HCT116 (cell line): ENCODE measurements at regions not wholly inside any gene's neighbourhood (a gene's known extent, or its start where the extent isn't known, plus 50 kb on each side); places are given as distances from the start of the nearest gene placed in this dataset.

Source experiments
- ATAC-seq: fragments of 200-7000 bp; cut with Tn5 transposase; 2 replicates; pipeline ENCODE4 v1.9.1; 2020; ENCODE audit warnings: mild to moderate bottlenecking, moderate library complexity
- BruUV-seq: library from RNA; stranded (reverse); fragments of 400-500 nt; replicated peaks from 2 replicates; lab custom pipeline; 2021; lab: Mats Ljungman, UMichigan
- CTCF ChIA-PET: fragments of 300-600 bp; sonication (Branson Sonifier 250); formaldehyde crosslinking; loops from one replicate; lab custom pipeline; 2021; ENCODE audit warnings: antibody characterized with exemption; lab: Charles Lee
- POLR2A ChIA-PET: fragments of 300-600, 350-600 bp; sonication (Branson Sonifier 250); formaldehyde crosslinking; loops from one replicate; lab custom pipeline; 2021; ENCODE audit warnings: antibody characterized with exemption; lab: Charles Lee
- RAD21 ChIA-PET, 2 experiments: fragments of 300-600 bp; sonication (Branson Sonifier 250); formaldehyde crosslinking; loops; one replicate each; lab custom pipeline; 2023; ENCODE audit warnings: low total read pairs in 2 of 2; ENCODE audit not compliant: uncharacterized antibody in 2 of 2, unreplicated experiment in 2 of 2, low non-redundant PET in 1 of 2; lab: Charles Lee
- DNase-seq: peaks from one replicate; pipeline ENCODE4 v3.0.0-alpha.2; 2010; ENCODE audit warnings: low read depth, low spot score
- H2AFZ ChIP-seq: fragments of 200-600 bp; shearing (Covaris generic), sonication (generic); 2 replicates; pipeline ENCODE4 v1.6.1; 2017; ENCODE audit warnings: low read depth, mixed run types, mixed read lengths, antibody characterized with exemption, low read length; ENCODE audit not compliant: poor library complexity, severe bottlenecking
- H3K27ac ChIP-seq: 2 replicates; pipeline ENCODE4 v1.5.1; 2012; ENCODE audit warnings: low read depth, low read length
- H3K27me3 ChIP-seq: fragments of 200-600 bp; sonication (generic); 2 replicates; pipeline ENCODE4 v1.6.1; 2016; ENCODE audit warnings: mixed run types, low read length, mixed read lengths; ENCODE audit not compliant: insufficient read depth
- H3K36me3 ChIP-seq, 2 experiments: fragments of 200-500 bp in 1 of 2; fragments of 200-600 bp in 1 of 2; sonication (Bioruptor generic) in 1 of 2; sonication (generic) in 1 of 2; 2 replicates each; pipeline versions ENCODE4 v1.5.1 to v1.6.1; 2014 to 2016; ENCODE audit warnings: low read length in 2 of 2, inconsistent platforms in 1 of 2, mixed read lengths in 1 of 2, mixed run types in 1 of 2; ENCODE audit not compliant: insufficient read depth in 2 of 2, control insufficient read depth in 1 of 2
- H3K4me1 ChIP-seq, 2 experiments: fragments of 200-600 bp in 1 of 2; sonication (generic) in 1 of 2; 2 replicates each; pipeline versions ENCODE4 v1.5.1 to v1.6.1; 2012 to 2017; ENCODE audit warnings: low read length in 2 of 2, inconsistent platforms in 1 of 2, mild to moderate bottlenecking in 1 of 2, mixed read lengths in 1 of 2, mixed run types in 1 of 2, moderate library complexity in 1 of 2; ENCODE audit not compliant: insufficient read depth in 2 of 2, control insufficient read depth in 1 of 2
- H3K4me2 ChIP-seq: fragments of 200-600 bp; sonication (generic); 2 replicates; pipeline ENCODE4 v1.6.1; 2017; ENCODE audit warnings: mixed run types, low read length, mixed read lengths
- H3K4me3 ChIP-seq, 2 experiments: fragments of 200-600 bp in 1 of 2; sonication (generic) in 1 of 2; replicated peaks in 1 of 2; 2 replicates each; pipeline ENCODE4 v1.5.1; 2011 to 2016; ENCODE audit warnings: low read length in 2 of 2, control low read depth in 1 of 2, low read depth in 1 of 2, mild to moderate bottlenecking in 1 of 2, mixed read lengths in 1 of 2, mixed run types in 1 of 2
- H3K79me2 ChIP-seq: fragments of 200-600 bp; sonication (generic); 2 replicates; pipeline ENCODE4 v1.6.1; 2017; ENCODE audit warnings: mild to moderate bottlenecking, mixed run types, low read length, moderate library complexity, mixed read lengths; ENCODE audit not compliant: insufficient read depth
- H3K9ac ChIP-seq: fragments of 200-600 bp; sonication (generic); 2 replicates; pipeline ENCODE4 v1.6.1; 2016; ENCODE audit warnings: low read length, mixed read lengths
- H3K9me2 ChIP-seq: fragments of 200-600 bp; sonication (generic), shearing (Covaris generic); 2 replicates; pipeline ENCODE4 v1.6.1; 2017; ENCODE audit warnings: mixed run types, mild to moderate bottlenecking, moderate library complexity; ENCODE audit not compliant: insufficient read depth
- H3K9me3 ChIP-seq, 2 experiments: fragments of 200-500 bp in 1 of 2; fragments of 200-600 bp in 1 of 2; sonication (Bioruptor generic) in 1 of 2; sonication (generic) in 1 of 2; 2 replicates each; pipeline ENCODE4 v1.6.1; 2014 to 2017; ENCODE audit warnings: low read length in 2 of 2, mixed read lengths in 2 of 2, inconsistent platforms in 1 of 2, low read depth in 1 of 2, mild to moderate bottlenecking in 1 of 2, mixed run types in 1 of 2, moderate library complexity in 1 of 2; ENCODE audit not compliant: control insufficient read depth in 1 of 2, insufficient read depth in 1 of 2
- H4K20me1 ChIP-seq: fragments of 200-600 bp; sonication (generic), shearing (Covaris generic); 2 replicates; pipeline ENCODE4 v1.6.1; 2017; ENCODE audit warnings: mixed run types, mild to moderate bottlenecking, moderate library complexity; ENCODE audit not compliant: insufficient read depth
- EZH2phosphoT487 ChIP-seq: fragments of 200-600 bp; IDR thresholded peaks from 2 replicates; pipeline ENCODE4 v1.6.1; 2018; ENCODE audit warnings: antibody characterized with exemption, borderline replicate concordance
- POLR2AphosphoS5 ChIP-seq: IDR thresholded peaks from 2 replicates; pipeline ENCODE4 v1.6.1; 2011; ENCODE audit warnings: mild to moderate bottlenecking, low read depth, low read length, moderate library complexity
- RAD21 ChIP-seq: IDR thresholded peaks from 2 replicates; pipeline ENCODE4 v1.6.1; 2012; ENCODE audit warnings: low read depth, mild to moderate bottlenecking
- SRF ChIP-seq: IDR thresholded peaks from 2 replicates; pipeline ENCODE4 v1.6.1; 2012; ENCODE audit warnings: low read depth
- ZBTB33 ChIP-seq: IDR thresholded peaks from 2 replicates; pipeline ENCODE4 v1.6.1; 2011; ENCODE audit warnings: mild to moderate bottlenecking, low read length, moderate library complexity; ENCODE audit not compliant: insufficient replicate concordance; ENCODE audit errors: extremely low read depth
- ZNF274 ChIP-seq: fragments of 200-500 bp; sonication (Bioruptor generic); IDR thresholded peaks from 2 replicates; pipeline ENCODE4 v1.6.1; 2014; ENCODE audit warnings: mild to moderate bottlenecking, low read depth, low read length, inconsistent platforms
- intact Hi-C: fragments of 100-400 bp; cut with micrococcal nuclease; formaldehyde crosslinking; loops from 2 replicates; pipeline ENCODE4 v1.10.0; 2022

- CTCF ChIA-PET = no interaction called here
- intact Hi-C loops = no loop called here
- RAD21 ChIA-PET = no interaction called here
Measured at GRCh38 chr2:144097440-144098225, 422.3 kb downstream of the ZEB2 start.

GRCh38 chr2:144096531-144096930 is 423.4 kb downstream of the ZEB2 start:
- intact Hi-C loops = no loop called here
- Histone ChIP-seq H2AFZ (no peak overlapping the region), H3K9me2 (no peaks in the 10 kb centered on the region), H3K36me3 (no peaks in the 10 kb centered on the region), H3K79me2 (no peaks in the 10 kb centered on the region), H3K9ac (no peak overlapping the region), H3K4me2 (no peak overlapping the region), H4K20me1 (no peaks in the 10 kb centered on the region), H3K4me1 (no peaks in the 10 kb centered on the region), H3K9me3 (no peaks in the 10 kb centered on the region), H3K27me3 (no peaks in the 10 kb centered on the region), H3K27ac (no peak overlapping the region), H3K4me3 (no peak overlapping the region)
- ChIA-PET CTCF (no interaction called here), RAD21 (no interaction called here), POLR2A (no interaction called here)
- BruUV-seq = no TSS peak
- TF ChIP-seq ZBTB33 = no peak
- no peak for ATAC-seq
- no peak for DNase-seq

More at GRCh38 chr2:144097440-144098225, 422.3 kb downstream of the ZEB2 start:
- no peak overlapping the region for H3K4me2 ChIP-seq
- no peaks in the 10 kb centered on the region for H3K79me2 ChIP-seq
- no peaks in the 10 kb centered on the region for H3K9me3 ChIP-seq
- H2AFZ ChIP-seq = no peak overlapping the region
- no peaks in the 10 kb centered on the region for H3K9me2 ChIP-seq
- BruUV-seq = no TSS peak
- DNase-seq (no peak), ATAC-seq (no peak)
- no peak for TF ChIP-seq EZH2phosphoT487
- no peak for TF ChIP-seq SRF
- no peak for TF ChIP-seq POLR2AphosphoS5
- TF ChIP-seq ZNF274 = no peak
- TF ChIP-seq RAD21 = no peak
- POLR2A ChIA-PET = no interaction called here
- no peaks in the 10 kb centered on the region for H4K20me1 ChIP-seq
- no peaks in the 10 kb centered on the region for H3K36me3 ChIP-seq
- no peaks in the 10 kb centered on the region for H3K27me3 ChIP-seq
- no peak overlapping the region for H3K27ac ChIP-seq
- H3K4me3 ChIP-seq = no peak overlapping the region
- no peak overlapping the region for H3K9ac ChIP-seq
- H3K4me1 ChIP-seq = no peaks in the 10 kb centered on the region
